Activated CD4-positive, alpha-beta T cell treated with anti-CD3 and anti-CD28 coated beads, Interleukin-2, amount 50 U/mL, for 4 hours (primary cell): ENCODE measurements at regions not wholly inside any gene's neighbourhood (a gene's known extent, or its start where the extent isn't known, plus 50 kb on each side); places are given as distances from the start of the nearest gene placed in this dataset.

ENCODE experiments used
- DNase-seq, 2 experiments: peaks; one replicate each; pipeline ENCODE4 v3.0.0-alpha.2; 2020

DNA sequence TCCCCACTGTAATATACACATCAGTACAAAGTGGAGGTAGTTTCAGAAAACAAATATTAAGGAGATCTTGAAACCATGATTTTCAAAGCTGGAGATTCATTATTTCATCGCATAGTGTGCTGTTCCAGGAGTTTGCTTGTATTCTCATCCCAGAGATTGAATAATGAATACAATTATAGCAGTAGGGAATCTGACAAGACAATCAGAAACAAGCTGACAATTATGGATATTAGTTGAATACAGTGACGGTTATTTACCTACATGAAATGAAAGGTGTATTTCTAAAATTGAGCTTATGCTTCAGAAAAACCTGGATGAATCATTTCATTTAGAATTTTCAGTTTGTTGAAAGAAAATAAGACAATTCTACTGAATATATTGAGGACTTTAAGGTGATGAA is 2119.0 kb downstream of the MRPL39 start:
- DNase-seq: no peak

DNA sequence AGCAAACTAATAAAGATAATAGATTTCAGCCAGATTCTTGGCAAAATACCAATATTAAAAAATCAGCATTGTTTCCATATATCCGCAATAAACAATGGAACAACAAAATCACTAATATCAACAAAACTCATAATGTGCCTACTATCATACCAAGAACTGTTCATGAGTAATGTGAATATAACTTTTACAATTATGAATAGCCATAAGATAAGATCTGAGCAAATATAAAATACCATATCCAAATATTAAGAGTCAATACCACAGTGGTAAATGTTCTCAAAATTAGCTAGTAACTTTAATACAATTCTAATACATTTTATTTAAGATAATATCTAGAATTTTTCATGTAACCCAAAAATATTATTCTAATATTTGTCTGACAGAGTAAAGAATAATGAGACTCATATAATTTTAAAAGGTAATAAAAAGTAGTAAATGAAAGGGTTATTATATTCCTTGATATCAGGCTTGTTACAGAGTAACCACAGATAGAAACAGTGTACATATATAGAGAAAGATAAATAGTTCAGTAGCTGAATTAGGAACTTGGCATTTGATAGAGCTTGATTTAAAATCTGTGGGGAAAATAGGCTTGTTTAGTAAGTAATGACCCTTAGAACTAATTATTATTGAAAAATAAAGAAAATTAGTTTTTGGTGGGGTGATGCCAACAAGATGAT is 2126.6 kb downstream of the MRPL39 start:
- DNase-seq: no peak

DNA sequence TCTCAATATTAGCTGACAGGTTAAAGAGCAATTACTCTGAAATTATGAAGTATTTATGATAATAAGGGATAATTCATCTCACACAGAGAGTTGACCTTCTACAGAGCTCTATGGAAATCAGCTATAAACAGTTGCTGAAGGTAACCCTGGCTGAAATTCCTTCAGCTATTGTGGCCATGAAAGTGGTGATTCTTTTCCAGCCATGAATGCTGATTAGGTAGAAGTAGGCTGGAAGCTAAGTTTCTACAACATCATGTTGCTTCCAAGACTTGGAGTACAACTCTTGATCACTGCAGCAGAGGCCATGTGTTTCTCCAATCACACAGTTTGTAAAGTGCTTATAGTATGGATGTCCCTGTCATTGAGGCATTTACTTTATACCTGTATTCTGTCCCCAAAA is 2128.9 kb downstream of the MRPL39 start:
- no peak for DNase-seq

DNA sequence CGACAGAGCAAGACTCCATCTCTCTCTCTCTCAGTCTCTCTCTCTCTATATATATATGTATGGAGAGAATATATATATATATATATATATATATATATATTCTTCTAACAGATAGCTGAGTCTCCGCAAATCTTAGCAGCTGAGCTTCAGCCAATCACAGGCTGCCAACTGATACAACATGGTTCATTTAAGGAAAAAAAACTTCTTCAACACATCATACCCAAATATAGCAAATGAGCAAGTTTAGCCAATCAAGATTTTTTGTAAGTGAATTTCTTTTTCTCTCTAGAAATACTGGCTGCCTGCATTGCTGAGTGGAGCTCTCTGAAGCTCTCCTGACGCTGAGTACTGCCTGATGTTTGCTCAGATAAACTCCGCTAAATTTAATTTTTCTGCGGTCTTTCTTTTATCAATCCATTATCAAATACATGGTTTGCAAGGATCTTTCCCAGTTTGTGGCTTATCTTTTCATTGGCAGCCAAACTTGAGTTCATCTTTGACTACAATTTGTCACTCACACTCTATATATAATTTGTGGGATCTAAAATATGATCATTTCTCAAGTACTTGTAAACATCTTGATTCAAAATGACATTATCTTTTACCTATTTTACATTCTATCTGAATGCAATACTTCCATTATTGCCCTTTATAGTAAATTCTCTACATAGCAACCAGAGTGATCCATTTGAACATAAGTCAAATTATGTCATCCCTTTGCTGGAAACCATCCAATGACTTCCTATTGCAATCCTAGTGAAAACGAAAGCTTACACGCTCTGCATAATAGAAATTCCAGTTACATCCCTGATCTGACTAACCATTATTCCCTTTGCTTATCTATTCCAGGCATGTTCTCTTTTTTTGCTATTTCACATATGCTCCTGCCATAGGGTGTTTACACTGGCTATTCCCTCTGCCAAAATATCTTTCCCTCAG is 2131.7 kb downstream of the MRPL39 start:
- DNase-seq: no peak

DNA sequence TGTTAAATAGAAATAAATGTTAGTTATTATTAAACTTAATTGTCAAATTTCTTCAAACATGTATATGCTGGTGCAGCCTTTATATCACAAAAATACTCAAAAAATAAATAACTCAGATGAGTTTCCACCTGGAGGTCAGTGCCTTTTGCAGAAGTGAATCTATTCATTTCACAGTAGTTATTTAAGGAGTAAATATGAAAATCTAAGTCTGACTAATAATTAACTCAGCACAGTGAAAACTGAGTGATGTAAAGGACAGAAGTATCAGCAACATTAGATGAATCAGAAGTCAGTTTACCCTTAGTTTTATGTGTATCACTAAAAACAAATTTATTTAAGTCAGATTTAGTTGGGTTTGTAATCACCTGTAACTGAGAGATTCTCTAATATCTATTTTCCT is 2135.4 kb downstream of the MRPL39 start:
- DNase-seq: no peak

DNA sequence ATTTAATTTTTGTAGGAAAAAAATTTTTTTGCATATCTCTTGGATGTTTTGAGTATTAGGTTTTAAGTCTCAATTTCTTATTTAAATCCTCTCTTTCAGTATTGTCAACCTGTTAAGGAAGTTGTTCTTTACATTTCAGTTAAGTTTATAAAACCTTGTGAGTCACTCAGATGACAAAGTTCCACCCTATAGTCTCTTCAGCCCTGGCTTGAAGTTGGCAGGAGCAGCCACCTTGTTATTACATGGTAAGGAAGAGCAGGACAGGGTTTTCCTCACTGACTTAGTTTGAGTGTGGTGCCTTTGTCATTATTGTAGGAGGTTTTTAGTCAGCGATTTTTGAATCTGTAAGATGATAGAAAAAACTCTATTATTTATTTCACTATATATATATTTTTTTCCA is 2143.9 kb downstream of the MRPL39 start:
- DNase-seq: no peak

DNA sequence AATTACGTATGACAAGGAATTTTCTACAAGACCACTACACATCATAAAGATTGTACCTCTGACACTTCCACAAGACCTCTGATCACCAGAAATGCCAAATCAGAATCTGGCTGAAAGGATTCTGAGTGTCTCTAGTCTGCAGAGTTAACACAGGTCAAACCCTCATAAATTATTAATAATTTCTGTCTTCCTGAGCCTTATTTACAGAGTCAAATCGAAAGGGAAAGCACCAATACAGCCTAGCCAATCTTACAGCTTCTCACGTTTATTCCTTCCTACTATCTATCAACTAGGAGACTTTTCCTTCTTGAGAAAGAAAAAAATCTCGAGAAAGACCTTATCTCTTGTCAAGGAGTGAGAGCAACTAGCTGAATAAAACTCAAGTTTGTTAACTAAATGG is 2151.6 kb downstream of the MRPL39 start:
- no peak for DNase-seq

DNA sequence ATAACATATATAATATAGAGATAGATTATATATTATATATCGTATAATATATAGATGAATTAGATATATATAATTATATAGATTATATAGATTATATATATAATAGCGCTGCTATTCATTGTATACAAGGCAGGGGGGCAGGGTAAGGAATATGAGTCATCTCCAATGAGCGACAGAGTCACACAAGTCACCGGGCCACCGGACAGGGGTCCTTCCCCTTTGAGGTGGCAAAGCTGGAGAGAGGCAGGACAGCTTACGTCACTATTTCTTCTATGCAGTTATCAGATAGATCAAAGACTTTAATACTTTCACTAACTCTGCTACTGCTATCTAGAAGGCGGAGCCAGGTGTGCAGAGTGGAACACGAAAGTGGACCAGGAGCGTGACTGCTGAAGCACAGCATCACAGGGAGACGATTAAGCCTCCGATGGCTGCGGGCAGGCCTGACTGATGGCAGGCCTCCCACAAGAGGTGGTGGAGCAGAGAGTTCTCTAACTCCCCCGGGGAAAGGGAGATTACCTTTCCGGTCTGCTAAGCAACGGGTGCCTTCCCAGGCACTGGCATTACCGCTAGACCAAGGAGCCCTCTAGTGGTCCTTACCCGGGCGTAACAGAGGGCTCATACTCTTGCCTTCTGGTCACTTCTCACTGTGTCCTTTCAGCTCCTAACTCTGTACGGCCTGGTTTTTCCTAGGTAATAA is 2154.7 kb downstream of the MRPL39 start:
- DNase-seq: no peak

DNA sequence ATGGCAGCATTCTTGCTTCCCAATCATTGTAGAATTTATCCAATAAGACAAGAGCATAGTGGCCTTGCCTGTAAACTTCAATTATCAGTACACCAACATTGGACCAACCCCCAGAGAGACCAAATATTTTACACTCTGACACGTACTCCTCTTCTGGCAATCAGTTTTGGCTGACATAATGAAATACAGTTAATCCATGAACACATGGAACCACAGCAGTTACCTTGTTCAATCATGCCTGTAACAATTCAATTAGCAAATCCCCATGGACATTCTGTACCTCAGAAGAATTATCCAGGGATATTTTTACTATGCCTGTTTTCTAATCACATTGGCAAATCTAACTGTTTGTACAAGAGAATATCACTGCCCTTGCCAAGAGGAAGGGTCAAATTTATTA is 2162.0 kb downstream of the MRPL39 start:
- DNase-seq: no peak

DNA sequence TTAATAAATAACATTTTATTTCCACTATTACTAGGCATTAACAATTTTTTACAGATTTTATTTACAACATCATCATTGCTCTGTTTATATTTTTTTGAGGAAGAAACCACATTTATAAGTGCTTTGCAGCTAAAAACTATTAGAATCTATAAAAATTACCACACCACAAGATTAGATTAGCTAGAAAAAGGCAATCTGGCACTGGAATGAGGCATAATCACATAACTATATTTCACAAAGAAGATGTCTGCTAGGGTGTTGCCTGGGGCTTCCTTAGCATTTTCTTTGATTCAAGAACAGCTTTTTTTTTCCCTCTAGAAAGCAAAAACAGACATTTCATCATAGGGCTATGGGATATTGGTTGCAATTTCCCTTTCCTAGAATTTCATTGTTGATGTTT is 2169.2 kb downstream of the MRPL39 start:
- DNase-seq: no peak

DNA sequence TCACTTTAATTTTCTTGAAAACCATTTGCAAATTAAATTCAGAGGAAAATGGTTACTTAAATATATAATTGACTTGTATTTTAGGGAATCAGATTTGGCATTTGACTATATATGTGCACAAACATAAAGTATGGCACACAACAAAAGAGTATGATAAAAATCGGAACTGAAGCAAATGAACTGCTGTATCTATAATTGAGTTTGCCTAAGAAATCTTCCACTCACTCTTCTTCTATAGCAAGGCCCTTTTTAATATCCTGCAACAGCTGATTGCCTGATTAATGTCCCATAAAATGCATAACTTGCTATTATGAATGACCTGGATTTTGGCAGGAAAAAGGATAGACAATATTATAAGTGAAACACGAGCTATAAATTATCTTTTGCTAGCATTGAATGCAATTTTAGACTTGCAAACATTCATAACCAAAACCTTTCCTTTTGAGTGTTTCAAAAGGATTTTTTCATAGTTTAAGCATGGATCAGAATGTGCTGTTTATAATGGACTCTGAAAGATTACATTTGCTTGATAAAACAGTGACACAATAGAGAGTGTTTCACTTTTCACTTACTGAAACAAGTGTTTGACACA is 2204.3 kb downstream of the MRPL39 start:
- no peak for DNase-seq

DNA sequence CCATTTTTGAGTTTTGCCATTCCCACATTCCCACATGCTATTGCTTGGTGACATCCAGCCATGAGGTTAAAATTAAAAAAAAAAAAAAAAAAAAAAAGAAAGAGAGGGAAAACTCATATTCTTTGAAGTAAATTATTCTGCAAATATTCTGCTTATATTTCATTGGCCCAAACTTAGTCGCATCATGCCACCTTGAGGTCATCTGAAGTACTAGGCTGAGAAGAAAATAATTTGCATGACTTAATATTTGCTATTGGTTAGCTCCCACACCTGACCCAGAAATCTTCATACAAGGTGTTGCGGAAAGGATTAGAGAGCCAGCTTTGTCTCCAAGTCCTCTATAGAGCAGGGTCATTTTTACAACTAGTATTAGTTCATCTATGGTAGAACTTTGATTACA is 2206.0 kb downstream of the MRPL39 start:
- DNase-seq: no peak

DNA sequence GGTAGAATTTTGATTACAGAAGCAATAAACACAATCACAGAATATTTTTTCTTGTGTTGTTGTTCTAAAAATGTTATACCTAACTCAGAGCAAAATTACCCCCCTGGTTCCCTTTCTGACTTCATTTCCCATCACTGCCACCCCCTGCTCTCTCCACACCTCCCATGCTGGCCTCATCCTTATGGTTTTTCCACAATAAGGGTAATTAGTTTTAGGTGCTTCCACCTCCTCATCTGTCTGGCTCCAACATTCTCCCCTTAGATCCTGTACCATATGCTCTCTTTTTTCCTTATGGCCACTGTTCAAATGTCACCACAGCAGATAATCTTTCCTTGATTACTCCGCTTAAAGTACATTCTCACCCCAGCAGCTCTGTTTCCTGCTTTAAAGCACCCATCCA is 2208.6 kb downstream of the MRPL39 start:
- no peak for DNase-seq

DNA sequence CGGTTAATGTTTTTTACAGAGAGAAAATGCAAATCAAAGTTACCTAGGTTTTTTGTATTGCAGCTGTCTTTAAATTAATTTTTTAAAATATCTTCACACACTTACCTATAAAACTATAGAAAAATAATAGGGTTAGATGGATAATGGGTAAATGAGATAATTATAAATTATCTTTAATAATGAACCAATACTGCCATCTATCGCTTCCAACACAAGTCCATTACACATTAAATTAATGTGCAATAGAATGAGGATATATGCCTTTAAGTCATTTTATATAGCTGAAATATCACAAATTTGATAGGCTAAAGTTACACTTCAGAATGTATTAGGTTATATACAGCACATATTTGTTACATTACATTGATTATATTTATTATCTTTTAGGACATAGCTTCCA is 2212.8 kb downstream of the MRPL39 start:
- no peak for DNase-seq

DNA sequence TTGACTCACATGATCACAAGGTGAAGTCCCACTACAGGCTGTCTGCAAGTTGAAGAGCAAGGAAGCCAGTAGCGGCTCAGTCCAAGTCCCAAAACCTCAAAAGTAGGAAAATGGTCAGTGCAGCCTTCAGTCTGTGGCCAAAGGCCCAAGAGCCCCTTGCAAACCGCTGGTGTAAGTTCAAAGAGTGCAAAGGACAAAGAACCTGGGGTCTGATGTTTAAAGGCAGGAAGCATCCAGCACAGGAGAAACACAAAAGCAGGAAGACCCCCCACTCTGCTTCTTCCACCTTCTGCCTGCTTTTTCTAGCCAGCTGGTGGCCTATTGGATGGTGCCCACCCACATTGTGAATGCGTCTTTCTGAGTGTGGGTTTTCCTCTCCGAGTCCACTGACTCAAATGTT is 2222.6 kb downstream of the MRPL39 start:
- DNase-seq: no peak

DNA sequence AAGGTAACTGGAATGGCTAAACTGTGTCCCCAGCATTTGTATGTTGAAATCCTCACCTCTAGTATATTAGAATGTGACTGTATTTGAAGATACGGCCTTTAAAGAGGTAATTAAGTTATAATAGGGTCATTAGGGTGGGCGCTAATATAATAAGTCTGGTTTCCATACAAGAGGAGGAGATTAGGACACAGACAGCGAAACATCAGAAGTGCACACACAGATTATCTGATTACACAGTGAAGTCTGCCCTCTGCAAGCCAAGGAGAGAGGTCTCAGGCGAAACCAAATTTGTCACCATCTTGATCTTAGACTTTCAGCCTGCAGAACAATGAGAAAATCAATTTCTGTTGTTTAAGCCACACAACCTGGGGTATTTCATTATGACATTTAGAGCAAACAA is 2233.1 kb downstream of the MRPL39 start:
- DNase-seq: no peak

DNA sequence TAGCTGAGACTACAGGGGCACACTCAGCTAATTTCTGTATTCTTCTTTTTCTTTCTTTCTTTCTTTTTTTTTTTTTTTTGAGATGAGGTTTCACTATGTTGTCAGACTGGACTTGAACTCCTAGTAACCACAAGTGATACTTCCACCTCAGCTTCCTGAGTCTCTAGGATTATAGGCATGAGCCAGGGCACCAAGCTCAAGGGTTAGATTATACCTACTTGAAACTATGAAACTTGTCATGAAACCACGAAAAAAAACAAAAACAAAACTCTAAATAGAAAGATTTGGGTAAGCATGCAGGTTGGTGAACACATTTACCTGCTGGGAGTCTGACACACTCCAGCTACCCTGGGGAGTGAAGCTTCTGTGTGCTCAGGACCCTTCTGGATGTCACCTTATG is 2250.4 kb downstream of the MRPL39 start:
- no peak for DNase-seq

DNA sequence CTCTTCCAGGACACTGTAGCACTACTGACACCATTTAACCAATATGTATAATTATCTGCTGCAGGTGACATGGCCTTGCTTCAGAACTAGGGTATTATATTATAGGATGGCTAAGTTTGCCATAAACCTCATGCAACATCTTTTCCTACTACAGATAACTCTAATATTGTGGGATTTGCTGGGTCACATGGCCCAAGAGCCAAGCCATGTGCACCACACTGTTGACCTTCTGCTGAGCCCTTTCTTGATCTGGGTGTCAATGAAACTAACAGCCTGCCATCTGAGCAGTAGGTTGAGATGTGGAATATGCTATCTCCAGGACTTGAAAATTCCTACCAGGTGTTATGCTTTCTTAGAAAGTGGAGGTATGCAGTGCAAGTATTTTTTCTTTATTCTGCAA is 2291.1 kb downstream of the MRPL39 start:
- no peak for DNase-seq

DNA sequence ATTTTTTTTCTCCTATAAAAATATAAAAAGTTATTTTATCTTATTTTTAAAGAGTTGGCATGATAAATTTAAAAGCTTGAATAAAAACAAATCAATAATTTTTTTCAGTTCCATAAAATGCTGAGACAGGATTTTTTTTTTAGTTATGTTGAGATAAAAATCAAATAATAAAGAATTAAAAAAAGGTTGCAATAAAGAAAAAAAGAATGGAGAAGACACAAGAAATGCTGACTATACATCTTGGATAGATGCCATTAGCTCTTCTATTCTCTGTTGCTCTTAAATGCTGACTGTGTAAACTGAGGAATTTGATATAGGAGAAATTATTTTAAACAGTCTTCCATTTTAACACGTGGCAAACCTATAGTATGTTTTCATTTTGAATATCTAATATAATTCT is 2298.5 kb downstream of the MRPL39 start:
- DNase-seq: no peak

DNA sequence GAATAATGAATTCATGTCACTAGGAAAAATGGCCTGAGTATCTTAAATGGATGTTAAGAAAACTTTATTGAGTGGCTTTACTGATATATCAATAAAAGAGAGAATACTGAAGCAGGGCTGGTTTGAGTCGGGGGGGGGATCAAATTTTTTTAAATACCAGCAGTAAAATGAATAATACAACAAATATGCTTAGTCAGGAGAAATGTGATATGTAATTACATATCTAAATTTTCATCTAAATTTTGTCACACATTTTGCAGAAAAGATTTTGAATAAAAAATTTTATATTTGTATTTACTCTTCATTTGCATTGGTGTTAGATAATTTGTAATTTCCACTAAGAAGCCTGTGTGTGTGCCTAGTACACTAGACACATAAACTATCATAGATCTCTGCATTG is 2300.2 kb downstream of the MRPL39 start:
- no peak for DNase-seq

DNA sequence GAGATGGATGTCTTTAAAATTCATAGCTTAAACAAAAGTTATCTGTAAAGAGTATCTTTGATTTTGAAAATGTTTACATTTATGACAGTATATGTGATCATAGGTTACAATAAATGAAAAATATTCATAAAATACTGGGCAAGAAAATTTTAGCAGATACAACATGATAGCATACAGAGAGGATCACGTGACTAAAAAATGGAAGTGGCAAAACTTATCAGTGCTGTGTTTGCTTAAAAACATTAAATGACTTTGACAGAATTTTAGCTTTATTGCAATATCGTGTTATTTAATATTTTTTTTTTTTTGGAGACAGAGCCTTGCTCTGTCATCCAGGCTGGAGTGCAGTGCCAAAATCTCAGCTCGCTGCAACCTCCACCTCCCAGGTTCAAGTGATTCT is 2294.1 kb downstream of the NCAM2 start:
- DNase-seq: no peak

DNA sequence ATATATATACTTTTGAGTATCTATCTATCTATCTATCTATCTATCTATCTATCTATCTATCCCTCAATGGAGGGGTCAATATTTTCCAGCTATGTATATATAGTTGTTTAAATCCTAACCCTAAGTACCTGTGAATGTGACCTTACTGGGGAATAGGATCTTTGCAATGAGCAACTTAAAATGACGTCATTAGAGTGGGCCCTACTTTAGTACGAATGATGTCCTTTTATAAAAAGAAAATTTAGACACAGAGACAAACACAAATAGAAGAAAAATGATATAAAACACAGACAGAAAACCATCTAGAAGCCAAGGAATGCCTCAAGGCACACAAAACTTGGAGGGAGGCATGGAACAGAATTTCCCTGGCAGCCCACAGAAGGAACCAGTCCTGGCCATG is 2283.7 kb downstream of the NCAM2 start:
- DNase-seq: no peak

DNA sequence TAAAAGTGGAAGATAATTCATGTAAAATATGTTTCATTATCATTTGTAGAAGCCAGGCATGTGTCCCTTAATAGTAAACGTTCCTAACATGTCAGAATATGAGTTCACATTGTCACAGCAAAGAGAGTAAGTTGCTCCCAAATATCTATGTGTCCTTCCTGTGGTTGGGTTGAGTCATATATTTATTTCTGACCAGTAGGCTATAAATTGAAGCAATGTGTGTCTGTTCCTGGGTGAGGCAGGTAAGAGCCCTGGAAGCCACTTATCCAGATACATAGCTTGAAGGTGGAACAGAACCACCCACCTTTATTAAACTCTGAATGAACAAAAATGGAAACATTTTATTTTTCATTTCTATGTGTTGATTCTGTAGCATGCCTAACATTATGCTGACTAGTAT is 2251.6 kb downstream of the NCAM2 start:
- DNase-seq: no peak

DNA sequence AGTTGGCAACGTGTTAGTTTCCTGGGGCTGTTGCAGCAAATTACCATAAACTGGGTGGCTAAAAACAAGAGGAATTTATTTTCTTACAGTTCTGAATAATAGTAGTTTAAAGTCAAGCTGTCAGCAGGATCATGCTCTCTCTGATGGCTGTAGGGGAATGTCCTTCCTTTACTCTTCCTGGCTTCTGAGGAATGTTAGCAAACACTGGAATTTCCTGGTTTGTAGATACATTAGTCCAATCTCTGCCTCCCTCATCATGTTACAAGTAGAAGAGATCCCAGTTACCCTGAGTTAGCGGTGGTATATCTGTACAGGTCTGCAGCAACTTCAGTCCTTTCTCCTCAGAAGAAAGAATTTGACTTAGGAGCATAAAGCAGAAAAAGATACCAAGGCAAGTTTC is 2249.1 kb downstream of the NCAM2 start:
- DNase-seq: no peak
